ENCODE measurements at regions not wholly inside any gene's neighbourhood (a gene's known extent, or its start where the extent isn't known, plus 50 kb on each side); places are given as distances from the start of the nearest gene placed in this dataset.

DNA sequence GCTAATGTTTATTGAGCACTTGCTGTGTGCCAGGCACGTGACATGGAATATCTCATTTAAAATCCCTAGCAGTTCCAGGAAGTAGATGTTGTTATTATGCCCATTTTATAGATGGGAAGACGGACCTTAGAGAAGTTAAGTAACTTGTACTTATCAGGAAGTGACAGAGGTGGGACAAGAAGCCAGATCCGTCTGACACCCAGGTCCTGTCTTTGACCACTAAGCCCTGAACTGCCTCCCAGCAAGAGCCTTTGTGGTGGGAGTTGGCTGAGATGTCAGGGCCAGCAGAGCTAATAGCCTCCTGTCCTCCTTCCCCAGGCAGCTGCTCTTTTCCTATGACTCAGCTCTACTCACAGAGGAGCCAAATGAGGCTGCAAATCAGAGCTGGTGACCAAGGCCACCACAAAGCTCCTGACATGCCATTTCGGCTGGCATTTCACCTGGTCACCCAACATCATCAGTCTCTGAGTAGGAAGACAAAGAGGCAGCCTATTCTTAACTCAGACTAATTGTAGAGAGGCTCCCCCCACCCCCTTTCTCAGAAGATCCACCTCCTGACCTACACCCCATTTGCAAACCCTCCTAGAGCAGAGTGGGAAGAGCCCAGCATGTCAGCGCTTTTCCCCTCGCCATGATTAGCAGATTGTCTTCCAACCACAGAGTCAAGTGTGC is 175.1 kb upstream of the KIT start:
- intact Hi-C loops (cut with DNase I) = no loop called here
- DNase-seq (ENCODE audit: low spot score) = no peak

DNA sequence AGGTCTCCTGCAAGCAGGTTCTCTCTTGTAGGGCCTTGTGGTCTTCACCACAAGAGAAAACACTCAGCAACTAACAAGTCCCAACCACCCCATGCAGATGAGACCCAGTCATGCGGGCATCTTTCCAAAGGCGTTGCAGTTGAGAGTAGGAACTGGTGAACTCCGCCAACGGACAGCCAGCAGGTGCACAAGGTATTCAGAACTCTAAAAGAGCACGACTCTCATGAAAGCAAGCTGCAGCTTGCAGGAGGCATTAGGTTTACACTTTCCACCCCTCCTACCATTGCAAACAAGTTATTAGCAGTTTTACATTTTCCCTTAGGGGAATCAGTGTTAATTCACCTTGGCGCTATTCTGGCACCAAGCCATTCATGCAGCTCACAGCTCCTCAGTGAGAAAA is 173.4 kb upstream of the KIT start:
- DNase-seq (ENCODE audit: low spot score) = no peak
- intact Hi-C loops (cut with DNase I) = loop anchor here in 1 of 2 donors (2.0 kb wide), 1 partner anchor 346 kb away; no protein-coding TSS in a partner anchor

DNA sequence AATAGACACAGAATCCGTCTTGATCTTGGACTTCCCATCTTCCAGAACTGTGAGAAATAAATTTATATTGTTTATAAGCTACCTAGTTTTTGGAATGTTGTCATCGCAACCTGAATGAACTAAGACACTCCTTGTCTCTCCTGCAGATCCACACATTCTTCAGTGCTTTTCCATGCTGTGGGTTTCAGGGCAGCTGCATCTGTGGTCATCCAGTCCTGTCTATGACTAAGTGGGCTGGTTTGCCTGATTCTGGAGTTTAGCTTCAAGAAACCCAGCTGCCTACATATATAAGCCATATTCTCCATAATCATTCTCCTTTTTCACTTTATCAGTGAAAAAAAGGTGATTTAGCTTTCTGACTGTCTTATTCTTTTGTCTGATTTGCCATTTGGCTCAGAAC is 170.3 kb upstream of the KIT start:
- no peak for DNase-seq (ENCODE audit: low spot score)
- intact Hi-C loops (cut with DNase I) = no loop called here

DNA sequence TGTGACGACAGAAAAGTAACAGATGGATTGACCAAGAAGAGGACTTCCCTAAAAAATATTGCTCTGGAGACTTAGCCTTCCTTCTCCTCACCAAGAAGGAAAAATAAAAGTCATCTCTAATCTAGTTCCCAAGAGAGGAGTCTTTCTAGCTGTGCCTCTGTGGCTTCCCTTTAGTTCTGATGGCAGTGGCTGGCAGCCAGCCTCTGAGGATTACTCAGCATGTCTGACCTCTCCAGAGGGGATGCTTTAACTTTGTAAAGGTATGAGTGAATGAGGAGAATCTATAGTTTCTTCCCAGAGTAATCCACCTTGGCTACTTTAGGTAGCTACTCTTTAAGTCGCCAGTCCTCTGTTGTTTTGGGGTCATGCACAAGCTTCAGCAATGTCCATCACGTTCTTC is 163.9 kb upstream of the KIT start:
- intact Hi-C loops (cut with DNase I) = no loop called here
- DNase-seq (ENCODE audit: low spot score) = no peak

DNA sequence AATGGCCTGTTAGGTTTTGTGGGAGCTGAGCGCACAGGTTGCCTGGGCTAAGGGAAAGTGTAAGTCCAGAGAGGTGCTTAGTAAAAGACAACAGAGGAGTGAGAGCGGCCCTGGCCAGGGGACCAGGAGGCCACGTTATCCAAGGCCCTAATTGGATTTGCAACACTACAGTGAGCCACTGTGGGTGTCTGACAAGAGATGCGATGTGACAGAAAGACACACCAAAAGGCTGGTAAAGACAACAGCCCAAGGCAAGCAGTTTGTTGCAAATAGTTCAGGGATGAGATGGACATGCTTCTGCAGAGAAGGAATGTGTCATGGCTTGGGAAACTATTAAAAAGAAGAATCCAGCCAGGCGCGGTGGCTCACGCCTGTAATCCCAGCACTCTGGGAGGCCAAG is 162.7 kb upstream of the KIT start:
- no peak for DNase-seq (ENCODE audit: low spot score)
- intact Hi-C loops (cut with DNase I) = no loop called here

DNA sequence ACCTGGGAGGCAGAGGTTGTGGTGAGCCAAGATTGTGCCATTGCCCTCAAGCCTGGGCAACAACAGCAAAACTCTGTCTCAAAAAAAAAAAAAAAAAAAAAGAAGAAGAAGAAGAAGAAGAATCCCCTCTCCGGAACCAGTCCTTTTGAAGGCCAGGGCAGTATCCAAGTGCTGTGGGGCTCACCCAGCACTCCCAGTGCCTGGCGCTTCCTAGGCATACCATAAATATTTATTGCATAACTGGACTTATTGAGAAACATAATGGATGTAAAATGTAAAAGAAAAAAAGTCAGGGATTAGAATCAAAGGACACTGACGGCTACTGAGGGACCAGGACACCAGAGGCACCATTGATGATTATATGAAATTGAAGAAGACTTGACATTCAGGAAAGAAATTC is 162.1 kb upstream of the KIT start:
- DNase-seq (ENCODE audit: low spot score) = no peak
- intact Hi-C loops (cut with DNase I) = no loop called here

DNA sequence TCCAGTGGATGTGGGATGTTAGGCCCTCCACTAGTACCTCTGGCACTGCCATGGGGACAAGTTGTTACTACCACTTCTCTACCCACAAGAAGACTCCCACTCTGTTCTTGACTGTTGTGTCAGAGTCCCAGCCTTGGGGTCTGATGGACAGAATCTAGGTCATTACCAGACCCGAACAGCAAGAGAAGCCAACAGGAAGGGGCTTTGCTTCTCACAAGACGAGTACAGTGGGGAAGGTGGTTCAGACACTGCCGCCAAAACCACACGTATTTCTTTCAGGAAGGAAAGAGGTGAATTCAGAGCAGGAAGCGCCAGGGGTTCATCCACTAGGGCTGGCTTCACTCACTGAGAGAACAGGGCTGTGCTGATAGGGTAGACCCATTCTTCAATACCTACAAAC is 161.3 kb upstream of the KIT start:
- intact Hi-C loops (cut with DNase I) = no loop called here
- no peak for DNase-seq (ENCODE audit: low spot score)

DNA sequence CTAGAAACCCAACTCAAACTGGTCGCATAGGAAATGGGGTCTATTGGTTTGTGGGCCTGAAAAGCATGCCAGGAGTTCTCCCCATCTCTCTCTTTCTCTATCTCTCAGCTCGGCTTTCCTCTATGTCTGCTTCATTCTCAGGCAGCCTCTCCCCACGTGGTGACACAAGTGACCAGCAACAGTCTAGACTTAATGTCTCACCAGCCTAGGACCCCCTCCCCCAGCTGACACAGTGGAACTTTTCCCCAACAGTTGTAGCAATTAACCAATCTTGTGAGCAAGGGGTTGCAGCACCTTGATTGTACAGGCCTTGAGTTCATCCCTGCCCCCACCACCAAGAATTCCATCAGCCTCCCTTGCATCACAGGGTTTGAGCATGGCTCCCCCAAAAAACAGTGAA is 159.8 kb upstream of the KIT start:
- intact Hi-C loops (cut with DNase I) = no loop called here
- no peak for DNase-seq (ENCODE audit: low spot score)

DNA sequence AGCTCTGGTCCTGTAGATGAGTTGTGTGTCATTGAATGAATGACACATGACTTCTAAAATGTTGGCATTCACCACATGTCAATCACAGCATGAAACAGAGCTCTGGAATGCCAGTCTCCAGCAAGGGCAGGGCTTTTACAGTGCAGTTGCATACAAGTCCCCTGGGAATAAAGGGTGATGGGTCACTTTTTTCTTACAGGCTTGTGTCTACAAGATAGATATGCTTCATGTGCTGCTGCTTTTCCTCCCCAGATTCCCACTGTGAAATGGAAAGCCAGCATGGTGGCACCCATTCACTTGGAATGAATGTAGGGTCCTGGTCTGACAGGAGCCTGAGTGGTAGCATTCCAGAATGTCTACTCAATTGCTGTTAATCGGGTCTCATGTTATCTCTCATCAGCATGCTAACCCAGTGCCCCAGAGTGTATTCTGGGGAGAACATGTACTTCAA is 159.1 kb upstream of the KIT start:
- no peak for DNase-seq (ENCODE audit: low spot score)
- intact Hi-C loops (cut with DNase I) = no loop called here

DNA sequence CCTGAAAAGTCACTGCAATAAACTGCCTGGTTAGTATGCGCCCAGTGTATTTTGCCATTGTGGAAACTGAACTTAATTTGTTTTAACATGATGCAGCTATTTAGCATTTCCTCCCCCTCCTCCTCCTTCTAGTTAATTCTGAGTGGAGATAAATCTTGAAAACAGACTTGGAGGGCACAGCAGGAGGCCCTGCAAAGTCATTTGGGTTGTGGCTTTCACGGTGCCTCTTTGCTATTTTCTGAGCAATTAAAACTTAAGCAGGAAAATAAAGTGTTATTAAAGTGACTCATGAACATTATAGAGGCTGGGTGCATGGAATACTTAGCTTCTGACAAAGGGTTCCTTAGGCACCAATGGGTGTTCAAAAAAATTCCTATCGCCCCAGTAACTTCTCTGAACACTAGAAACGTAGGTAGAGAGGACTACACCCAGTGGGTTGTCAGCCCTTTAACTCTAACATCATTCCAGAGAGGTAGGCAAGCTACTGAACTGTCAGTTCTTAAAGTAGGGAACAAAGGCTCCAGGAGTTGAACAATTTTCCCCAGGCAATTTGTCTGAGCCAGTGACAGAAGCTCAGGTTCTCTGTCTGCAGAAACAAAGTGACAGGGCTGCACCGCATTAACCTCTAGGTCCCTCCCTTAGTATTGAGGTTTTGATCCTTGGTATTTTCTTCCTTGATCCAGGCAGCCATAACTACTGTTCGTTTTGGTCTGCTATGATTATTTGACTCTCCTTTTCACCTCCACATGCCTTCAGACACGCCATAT is 158.3 kb upstream of the KIT start:
- DNase-seq (ENCODE audit: low spot score) = no peak
- intact Hi-C loops (cut with DNase I) = no loop called here

DNA sequence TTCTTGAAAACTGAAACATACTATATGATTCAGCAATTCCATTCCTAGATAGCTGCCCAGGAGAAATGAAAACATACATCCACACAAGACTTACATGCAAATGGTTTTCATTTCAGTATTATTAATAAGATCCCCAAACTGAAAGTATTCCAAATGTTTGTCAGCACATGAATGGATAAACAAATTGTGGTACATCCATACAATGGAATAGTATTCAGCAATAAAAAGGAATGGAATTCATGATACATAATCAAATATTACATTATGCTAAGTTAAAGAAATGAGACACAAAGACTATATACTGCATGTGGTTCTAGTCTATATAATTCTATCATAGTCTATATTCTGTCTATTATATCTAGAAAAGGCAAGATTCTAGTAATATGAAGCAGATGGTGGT is 152.4 kb upstream of the KIT start:
- no peak for DNase-seq (ENCODE audit: low spot score)
- intact Hi-C loops (cut with DNase I) = no loop called here

DNA sequence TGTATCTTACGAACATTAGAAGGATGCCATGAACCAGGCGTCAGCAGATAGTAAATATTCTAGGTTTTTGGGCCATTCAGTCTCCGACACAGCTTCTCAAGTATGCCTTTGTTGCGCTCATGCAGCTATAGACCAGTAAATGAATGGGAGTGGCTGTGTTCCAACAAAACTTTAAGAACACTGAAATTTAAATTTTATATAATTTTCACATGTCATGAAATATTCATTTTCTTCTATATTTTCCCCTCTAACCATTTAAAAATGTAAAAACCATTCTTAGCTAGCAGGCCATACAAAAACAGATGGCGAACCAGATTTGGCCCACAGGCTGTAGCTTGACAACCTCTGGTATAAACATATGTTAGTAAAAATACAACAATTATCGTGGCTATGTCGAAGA is 151.8 kb upstream of the KIT start:
- intact Hi-C loops (cut with DNase I) = no loop called here

DNA sequence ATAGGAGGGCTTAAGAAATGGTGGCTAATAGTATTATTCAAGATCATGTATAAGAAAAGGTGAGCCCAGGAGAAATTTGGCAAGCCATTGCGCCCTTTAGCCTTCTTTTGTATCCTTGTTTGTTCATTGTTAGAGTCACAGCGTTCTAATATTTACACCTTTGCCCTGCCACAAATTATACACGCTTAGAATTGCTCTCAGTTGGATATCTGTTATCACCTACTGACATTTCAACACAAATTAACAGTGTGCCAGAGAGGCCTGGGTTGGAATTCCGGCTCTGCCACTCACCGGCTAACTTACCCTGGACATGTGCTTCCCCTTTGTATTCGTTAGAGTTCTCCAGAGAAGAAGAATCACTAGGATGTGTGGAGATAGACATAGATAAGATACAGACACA is 148.7 kb upstream of the KIT start:
- intact Hi-C loops (cut with DNase I) = no loop called here
- DNase-seq (ENCODE audit: low spot score) = no peak

More for the DNA sequence above, 151.8 kb upstream of the KIT start:
- DNase-seq (ENCODE audit: low spot score) = no peak

DNA sequence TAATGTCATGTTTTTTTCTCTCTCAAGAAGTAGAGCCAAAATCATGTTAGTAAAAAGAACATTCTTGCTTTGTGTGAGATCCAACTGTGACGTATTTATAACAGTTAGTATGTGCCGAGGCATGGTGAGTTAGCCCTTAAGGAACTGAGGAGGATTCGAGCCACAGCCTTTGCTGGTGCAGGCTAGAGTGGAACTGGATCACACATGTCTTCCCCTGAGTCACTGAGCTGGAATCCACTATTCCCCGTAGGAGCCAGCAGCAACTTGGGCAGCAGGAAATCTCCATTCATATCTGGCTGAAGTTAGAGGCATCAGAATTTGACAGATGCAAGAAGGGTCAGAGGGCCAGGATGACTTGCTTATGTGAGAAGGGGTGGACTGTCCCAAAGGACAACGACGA is 144.6 kb upstream of the KIT start:
- intact Hi-C loops (cut with DNase I) = no loop called here
- no peak for DNase-seq (ENCODE audit: low spot score)

DNA sequence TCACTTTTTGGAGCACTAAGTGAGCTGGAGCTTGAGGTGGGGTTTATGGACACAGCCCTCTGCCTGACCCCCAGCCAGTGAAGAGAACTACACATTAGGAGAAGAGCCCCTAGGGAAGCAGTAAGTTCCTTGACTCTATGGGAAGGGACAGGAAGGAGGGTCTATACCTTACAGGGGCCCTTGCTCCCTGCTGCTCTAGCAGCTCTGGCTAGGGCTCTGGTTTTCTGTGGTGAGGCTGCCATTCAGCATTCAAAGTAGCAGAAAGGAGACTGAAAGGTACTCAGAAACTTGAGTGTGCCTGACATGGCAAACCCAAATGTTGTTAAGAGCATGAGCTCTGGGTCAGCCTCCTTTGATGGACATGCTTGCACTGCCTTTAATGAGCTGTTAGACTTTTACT is 144.0 kb upstream of the KIT start:
- intact Hi-C loops (cut with DNase I) = no loop called here
- DNase-seq (ENCODE audit: low spot score) = no peak

DNA sequence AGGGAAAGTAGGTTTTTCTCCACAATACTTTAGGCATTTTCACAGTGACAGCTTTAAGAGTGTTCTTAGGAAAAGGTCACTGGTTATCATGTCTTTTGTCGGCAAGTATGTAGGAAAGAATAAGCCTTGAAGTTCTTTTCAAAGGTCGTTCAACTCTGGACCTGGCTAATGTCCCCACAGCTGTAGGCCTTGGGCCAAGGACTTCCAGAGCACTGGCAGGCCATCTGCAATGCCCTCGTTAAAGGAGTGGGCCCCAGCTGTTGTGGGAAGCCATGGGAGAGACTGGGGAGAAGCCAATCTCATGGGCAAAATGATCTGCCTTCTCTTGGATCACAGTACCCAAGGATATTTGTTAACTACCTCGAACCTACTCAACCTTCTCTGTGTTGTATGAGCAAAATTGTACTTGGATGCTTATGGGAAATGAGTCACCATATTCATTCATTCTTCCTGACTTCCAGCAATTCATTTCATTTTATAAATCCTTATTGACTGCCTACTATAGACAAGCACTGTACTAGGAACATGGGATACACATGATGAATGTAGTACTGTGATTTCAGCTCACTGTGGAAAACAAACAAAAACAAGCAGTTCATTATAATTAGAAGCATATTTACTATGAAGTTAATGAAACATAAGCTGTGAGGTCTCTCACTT is 141.1 kb upstream of the KIT start:
- DNase-seq (ENCODE audit: low spot score) = no peak
- intact Hi-C loops (cut with DNase I) = no loop called here

DNA sequence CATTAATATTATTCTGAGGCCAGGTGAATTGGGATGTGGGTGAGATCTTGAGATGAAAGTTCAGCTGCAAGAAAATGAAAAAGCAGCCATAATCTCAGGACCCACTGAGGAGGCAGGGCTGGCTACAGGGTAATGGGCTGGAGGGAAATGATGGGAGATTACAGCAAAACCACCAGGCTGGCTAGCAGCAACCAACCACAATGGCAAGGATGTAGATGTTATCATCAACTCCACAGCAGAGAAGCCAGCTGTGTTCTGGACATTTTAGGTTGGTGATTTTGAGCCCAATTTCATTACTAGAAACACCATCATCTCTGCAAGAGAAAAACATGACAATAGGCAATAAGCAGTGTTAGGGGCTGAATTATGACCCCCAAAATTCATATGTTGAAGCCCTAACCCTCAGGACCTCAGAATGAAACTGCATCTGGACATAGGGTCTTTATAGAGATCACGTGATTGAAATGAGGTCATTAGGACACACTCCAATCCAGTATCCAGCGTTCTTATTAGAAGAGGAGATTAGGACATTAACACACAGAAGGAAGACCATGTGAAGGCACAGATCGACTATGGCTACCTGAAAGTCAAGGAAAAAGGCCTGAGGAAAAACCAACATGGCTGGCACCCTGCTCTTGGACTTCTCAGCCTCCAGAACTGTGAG is 139.8 kb upstream of the KIT start:
- no peak for DNase-seq (ENCODE audit: low spot score)
- intact Hi-C loops (cut with DNase I) = no loop called here

DNA sequence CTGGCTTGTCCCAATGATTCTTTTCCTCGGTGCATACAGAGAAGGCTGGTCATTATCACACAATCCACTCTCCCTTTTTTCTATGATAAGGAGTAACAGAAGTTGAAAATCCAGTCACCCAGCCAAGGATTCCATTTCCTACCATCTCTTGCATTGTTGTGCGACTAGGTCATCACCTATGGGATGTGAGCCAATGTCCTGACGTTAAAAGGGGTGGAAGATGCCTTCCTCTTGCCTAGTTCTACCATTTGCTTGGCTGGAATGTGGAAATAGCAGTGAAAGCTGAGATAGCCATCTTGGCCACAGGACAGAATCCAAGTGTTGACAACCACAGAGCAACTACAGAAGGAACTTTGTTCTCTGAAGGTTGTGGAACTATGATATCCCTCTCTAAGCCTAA is 132.2 kb upstream of the KIT start:
- intact Hi-C loops (cut with DNase I) = no loop called here
- no peak for DNase-seq (ENCODE audit: low spot score)

DNA sequence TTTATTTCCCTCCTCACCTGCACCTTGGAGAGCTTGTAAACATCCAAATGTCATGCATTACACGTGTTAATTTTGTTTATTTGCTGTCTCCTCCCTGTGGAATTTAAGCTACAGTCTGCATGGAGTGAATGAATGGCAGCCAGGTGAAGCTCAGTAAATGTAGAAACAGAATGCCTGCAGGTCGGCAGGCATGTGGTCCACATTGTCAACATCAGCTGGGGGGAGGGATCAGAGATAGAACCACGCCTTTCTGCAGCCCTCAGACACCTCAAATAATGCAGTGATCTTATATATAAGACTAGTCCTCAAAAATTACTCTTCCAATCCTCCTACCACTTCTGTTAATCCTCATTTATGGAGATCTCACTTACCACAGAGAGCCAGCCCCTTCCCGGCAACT is 131.2 kb upstream of the KIT start:
- DNase-seq (ENCODE audit: low spot score) = no peak
- intact Hi-C loops (cut with DNase I) = no loop called here

DNA sequence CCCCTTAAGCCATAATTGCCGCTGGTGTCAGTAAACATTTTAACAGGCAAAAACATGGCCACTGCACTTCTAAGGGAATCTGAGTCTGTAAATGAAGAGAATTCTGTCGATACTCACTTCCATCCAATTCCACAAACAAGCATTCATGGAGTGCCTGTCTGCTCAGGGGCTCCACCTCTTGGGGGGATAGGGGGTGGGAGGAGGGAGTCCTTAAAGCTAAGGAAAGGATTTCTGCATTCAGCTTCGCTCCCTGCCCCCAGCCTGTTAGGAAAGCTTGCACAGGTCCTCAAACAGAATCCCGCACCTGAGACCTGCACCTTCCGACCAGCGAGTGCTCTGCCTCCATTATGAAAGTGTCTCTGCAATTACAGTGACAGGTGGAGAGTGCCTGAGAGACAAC is 130.2 kb upstream of the KIT start:
- DNase-seq (ENCODE audit: low spot score) = no peak
- intact Hi-C loops (cut with DNase I) = no loop called here

Measured in posterior vena cava (tissue), 2 donors.